ENCODE measurements at regions not wholly inside any gene's neighbourhood (a gene's known extent, or its start where the extent isn't known, plus 50 kb on each side); places are given as distances from the start of the nearest gene placed in this dataset.

GRCh38 chr2:198283146-198283545, 478.8 kb downstream of the PLCL1 start:
- no peak for TF ChIP-seq CEBPB (IDR thresholded peaks at IDR 0.05)
- no peak for TF ChIP-seq TAF1 (IDR thresholded peaks at IDR 0.05; ENCODE audit: low read depth)
- no peak for TF ChIP-seq MAX (IDR thresholded peaks at IDR 0.05)
- no peak for TF ChIP-seq NFIC (IDR thresholded peaks at IDR 0.05)

- TF ChIP-seq RAD21 (IDR thresholded peaks at IDR 0.05; ENCODE audit: low read depth) (no peak), CEBPB (IDR thresholded peaks at IDR 0.05) (no peak), MAX (IDR thresholded peaks at IDR 0.05) (no peak), FOXM1 (IDR thresholded peaks at IDR 0.05; ENCODE audit: borderline replicate concordance, low read depth) (no peak), TAF1 (IDR thresholded peaks at IDR 0.05; ENCODE audit: low read depth) (no peak), EGR1 (IDR thresholded peaks at IDR 0.05) (no peak), REST (IDR thresholded peaks at IDR 0.05; ENCODE audit: low read depth) (no peak), NFIC (IDR thresholded peaks at IDR 0.05) (no peak), EP300 (IDR thresholded peaks at IDR 0.05; ENCODE audit: borderline replicate concordance) (no peak), ZBTB7A (IDR thresholded peaks at IDR 0.05; ENCODE audit: low read depth) (no peak), CREB1 (IDR thresholded peaks at IDR 0.05; ENCODE audit: low read depth) (no peak), TCF12 (IDR thresholded peaks at IDR 0.05; ENCODE audit: low read depth) (no peak), TEAD4 (IDR thresholded peaks at IDR 0.05) (no peak), YY1 (IDR thresholded peaks at IDR 0.05; ENCODE audit: low read depth) (no peak)
These were observed 477.7 kb downstream of the PLCL1 start for GRCh38 chr2:198282061-198282460.

- TF ChIP-seq NFIC (IDR thresholded peaks at IDR 0.05) (no peak), YY1 (IDR thresholded peaks at IDR 0.05; ENCODE audit: low read depth) (no peak), TCF12 (IDR thresholded peaks at IDR 0.05; ENCODE audit: low read depth) (no peak), MAX (IDR thresholded peaks at IDR 0.05) (no peak), CEBPB (IDR thresholded peaks at IDR 0.05) (no peak), EGR1 (IDR thresholded peaks at IDR 0.05) (no peak)
These were observed 475.8 kb downstream of the PLCL1 start for GRCh38 chr2:198280145-198280544.

- no peak for TF ChIP-seq YY1 (IDR thresholded peaks at IDR 0.05; ENCODE audit: low read depth)
- no peak for TF ChIP-seq ZBTB7A (IDR thresholded peaks at IDR 0.05; ENCODE audit: low read depth)
- no peak for TF ChIP-seq TAF1 (IDR thresholded peaks at IDR 0.05; ENCODE audit: low read depth)
- TF ChIP-seq TCF12 (IDR thresholded peaks at IDR 0.05; ENCODE audit: low read depth), result no peak
- TF ChIP-seq RAD21 (IDR thresholded peaks at IDR 0.05; ENCODE audit: low read depth), result no peak
- TF ChIP-seq EP300 (IDR thresholded peaks at IDR 0.05; ENCODE audit: borderline replicate concordance), result no peak
These were observed 474.6 kb downstream of the PLCL1 start for GRCh38 chr2:198279026-198279425.

- TF ChIP-seq CEBPB (IDR thresholded peaks at IDR 0.05) (no peak), MAX (IDR thresholded peaks at IDR 0.05) (no peak), TEAD4 (IDR thresholded peaks at IDR 0.05) (no peak), FOXM1 (IDR thresholded peaks at IDR 0.05; ENCODE audit: borderline replicate concordance, low read depth) (no peak), USF1 (IDR thresholded peaks at IDR 0.05) (no peak), TCF12 (IDR thresholded peaks at IDR 0.05; ENCODE audit: low read depth) (no peak), TAF1 (IDR thresholded peaks at IDR 0.05; ENCODE audit: low read depth) (no peak), NFIC (IDR thresholded peaks at IDR 0.05) (no peak)
These were observed 472.8 kb downstream of the PLCL1 start for GRCh38 chr2:198277181-198277580.

- TF ChIP-seq TEAD4 (IDR thresholded peaks at IDR 0.05) (no peak), RAD21 (IDR thresholded peaks at IDR 0.05; ENCODE audit: low read depth) (no peak), EGR1 (IDR thresholded peaks at IDR 0.05) (no peak), USF1 (IDR thresholded peaks at IDR 0.05) (no peak), REST (IDR thresholded peaks at IDR 0.05; ENCODE audit: low read depth) (no peak), MAX (IDR thresholded peaks at IDR 0.05) (no peak), NFIC (IDR thresholded peaks at IDR 0.05) (no peak), CREB1 (IDR thresholded peaks at IDR 0.05; ENCODE audit: low read depth) (no peak), ZBTB7A (IDR thresholded peaks at IDR 0.05; ENCODE audit: low read depth) (no peak), EP300 (IDR thresholded peaks at IDR 0.05; ENCODE audit: borderline replicate concordance) (no peak), CEBPB (IDR thresholded peaks at IDR 0.05) (no peak)
These were observed 469.3 kb downstream of the PLCL1 start for GRCh38 chr2:198273660-198274059.

All from Ishikawa (cell line).